ENCODE measurements at regions not wholly inside any gene's neighbourhood (a gene's known extent, or its start where the extent isn't known, plus 50 kb on each side); places are given as distances from the start of the nearest gene placed in this dataset.

DNA sequence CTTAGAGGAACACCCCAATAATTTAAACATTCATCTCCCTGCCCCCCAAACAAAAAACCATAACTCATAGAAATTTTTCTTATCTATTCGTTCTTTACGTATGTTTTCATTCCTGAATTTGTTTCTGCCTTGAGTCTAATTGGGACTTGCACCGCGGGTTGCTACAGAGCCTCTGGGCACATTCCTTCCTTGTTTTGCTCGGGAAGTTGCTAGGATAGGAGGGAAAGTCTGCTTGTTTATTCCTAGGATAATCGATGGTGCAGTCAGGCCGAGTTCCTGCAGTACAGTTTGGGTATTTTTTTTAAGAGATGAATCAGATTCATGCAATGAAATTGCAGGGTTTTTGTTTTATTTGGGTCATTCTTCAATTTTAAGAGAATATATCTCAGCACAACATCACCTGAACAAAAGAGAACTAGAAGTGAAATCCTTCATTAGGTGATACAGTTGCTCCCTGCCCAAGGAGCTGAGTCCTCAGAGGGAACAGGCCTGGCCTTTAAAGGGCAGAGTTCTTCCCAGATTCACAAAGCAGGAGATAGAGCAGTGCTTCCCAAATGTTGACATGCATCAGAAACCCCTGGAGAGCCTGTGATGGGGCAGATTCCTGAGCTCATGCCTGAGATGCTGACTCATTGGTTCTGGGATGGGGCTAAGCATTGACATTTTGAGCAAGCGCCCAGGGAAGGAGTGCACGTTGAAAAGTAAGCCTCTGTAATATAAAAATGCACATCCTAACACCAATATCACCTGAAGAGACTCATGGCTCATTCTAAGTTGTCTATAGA is 114.9 kb upstream of the FAM9B start:
- DNase-seq (no peak), ATAC-seq (no peak)

DNA sequence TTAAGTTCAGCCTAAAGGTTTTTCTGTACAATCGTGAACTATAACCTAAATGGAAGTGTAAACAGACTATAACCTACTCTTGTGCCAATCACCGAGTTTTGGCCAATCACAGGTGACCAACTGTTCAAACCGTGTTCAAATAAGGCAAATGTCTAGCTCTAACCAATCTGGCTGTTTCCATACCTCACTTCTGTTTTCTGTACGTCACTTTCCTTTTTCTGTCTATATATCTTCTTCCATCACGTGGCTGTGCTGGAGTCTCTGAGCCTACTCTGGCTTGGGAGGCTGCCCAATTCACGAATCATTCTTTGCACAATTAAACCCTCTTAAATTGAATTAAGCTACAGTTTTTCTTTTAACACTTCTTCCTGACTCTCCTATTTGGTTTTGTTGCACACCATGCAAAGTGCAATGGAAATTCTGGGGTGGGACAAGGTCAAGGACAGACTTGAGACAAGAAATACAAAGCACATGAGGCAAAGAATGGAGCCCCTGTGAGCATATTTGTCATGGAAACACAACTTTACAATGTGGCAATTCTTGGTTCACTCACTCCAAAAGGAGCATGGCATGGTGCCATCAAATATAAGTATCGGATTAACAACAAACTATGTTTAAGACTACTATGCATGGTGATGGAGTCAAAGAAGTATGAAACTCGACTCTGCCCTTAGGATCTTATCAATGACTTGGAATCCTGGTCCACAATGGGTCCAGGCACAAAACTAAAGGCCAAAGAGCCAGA is 115.7 kb upstream of the FAM9B start:
- DNase-seq (no peak), ATAC-seq (no peak)

DNA sequence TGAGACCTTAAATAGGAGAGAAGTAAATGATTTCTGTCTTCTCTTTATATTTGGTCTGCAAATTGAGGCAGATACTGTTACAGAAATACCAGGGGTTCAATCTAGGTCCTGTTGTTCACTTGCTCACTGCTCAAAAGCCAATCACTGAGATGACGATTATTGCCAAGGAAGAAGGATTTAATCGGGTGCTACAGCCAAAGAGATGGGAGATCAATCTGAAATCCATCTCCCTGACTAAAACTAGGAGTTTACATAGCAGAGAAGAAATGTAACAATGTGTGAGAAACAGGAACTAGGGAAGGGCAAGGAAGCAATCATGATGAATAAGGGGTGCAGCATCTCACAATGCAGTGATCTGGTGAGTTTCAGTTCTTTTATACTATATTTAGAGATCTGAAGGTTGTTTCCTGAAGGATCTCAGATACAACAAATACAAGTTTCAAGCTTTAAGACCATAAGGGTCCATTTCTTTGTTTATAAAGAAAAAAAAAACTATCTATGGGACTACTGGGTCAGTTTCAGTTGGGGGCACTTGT is 117.9 kb upstream of the FAM9B start:
- ATAC-seq = no peak
- no peak for DNase-seq

DNA sequence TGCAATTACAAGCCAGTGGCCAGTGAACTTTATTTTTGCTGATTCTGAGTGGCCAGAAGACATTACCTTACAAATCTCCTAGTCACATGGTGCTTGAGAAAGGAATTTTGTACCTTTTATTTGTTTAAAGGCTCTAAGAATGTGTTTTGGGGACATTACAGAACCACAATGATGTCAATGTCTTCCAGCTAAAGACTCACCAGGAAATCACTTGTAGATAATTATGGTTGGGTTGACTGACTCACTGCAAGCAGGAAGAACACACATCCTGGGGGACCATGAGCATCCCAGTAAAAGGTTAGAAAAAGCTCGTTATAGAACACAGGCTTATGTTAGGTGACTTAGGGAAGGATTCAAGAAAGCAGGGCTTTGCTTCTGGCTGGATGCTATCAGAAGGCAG is 119.4 kb upstream of the FAM9B start:
- ATAC-seq (peak; percentile 78), DNase-seq (no peak)

DNA sequence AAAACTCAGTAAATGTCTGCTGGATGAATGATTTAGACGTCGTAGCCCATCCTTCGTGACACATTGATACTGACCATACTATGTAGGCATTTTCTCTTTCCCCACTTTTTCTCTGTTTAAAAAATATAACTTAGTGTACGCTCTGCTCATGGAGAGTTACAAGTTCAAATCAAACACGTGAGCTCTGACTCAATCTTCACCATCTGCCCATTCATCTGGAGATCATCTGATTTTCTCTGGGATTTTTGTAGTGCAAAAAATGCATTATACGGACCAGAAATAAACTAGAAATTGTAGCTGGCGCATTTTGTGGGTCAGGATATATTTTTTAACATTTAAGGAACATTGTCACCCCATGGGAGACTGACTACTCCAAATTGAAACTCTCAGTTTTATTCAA is 124.7 kb upstream of the FAM9B start:
- ATAC-seq = no peak
- no peak for DNase-seq

DNA sequence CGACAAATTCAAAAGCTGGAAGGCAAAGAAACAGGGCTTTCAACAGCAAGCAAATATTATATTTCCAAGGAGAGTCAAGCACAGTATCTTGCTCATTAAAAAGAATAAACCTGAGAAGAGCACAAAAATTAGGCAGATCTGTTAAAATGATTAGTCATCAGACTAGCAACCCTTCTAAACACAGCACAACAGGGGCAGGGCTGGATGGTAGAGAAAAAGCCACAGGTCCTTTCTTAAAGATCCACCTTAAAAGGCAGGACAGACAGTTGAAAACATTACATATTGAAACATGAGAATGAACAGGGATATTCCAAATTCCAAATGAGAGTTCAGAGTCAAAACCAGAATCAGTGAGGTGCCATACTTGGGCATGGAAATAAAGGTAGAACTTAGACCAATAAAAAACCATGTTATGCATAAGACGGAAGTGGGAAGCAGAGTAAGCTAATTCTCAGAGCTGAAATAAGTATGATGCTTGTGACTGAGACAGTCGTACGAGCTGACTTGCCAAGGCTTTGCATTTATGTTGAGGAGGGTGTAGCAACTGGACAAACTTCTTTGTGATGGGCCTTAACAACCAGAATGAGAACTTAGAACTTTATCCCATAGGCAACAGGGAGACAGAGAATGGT is 126.9 kb upstream of the FAM9B start:
- DNase-seq = no peak
- no peak for ATAC-seq

DNA sequence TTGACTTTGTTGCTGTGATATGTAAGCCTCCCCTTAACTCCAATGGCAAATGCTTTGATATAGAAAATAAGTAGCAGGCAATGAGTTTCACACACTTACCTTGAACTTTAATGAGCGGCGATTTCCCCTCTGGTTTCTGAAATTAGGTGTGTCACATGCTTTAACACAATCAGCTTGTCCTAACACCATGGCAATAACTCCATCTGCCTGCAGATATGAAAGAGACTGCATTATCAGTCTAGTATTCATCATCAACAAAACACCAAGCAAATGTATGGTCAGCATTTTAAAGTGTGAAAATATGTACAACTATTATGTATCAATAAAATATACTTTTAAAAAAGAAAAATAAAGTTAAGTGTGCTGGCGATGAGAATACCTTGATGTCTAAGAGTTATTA is 128.8 kb upstream of the FAM9B start:
- no peak for DNase-seq
- ATAC-seq = no peak

DNA sequence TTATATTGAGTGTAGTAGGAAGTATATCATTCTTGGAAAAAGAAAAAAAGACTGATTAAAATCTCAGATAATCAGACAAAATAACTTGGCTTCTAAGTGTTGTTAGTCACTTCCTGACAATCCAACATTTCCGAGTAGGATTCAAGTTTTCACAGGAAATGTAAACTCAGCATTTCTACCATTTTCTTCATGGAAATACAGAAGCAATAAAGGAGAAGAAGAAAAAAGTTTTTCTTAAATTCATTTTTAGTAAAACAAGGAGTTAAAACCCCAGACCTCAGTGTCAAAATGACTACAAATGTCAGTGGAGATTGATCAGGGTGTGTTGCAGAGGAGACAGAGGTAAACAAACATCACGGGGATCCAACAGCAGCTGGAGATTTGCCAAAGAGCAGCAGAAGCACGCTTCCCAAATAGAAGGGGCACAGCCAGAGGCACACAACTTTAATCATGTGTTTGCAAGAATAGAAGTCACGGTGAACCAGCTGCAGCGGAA is 129.3 kb upstream of the FAM9B start:
- ATAC-seq = no peak
- no peak for DNase-seq

DNA sequence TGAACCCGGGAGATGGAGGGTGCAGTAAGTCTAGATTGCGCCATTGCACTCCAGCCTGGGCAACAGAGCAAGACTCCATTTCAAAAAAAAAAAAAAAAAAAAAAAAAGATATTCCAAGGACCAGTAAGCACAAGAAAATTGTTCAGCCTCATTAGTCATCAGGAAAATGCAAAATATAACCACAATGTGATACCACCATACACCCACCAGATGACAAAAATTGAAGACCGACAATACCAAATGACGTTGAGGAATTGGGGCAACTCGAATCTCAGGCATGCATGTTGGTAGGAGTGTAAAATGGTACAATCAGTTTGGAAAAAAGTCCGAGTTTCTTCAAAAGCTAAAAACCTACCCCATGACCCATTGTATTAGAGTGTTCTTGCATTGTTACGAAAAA is 130.2 kb upstream of the FAM9B start:
- ATAC-seq = peak; percentile 20

DNA sequence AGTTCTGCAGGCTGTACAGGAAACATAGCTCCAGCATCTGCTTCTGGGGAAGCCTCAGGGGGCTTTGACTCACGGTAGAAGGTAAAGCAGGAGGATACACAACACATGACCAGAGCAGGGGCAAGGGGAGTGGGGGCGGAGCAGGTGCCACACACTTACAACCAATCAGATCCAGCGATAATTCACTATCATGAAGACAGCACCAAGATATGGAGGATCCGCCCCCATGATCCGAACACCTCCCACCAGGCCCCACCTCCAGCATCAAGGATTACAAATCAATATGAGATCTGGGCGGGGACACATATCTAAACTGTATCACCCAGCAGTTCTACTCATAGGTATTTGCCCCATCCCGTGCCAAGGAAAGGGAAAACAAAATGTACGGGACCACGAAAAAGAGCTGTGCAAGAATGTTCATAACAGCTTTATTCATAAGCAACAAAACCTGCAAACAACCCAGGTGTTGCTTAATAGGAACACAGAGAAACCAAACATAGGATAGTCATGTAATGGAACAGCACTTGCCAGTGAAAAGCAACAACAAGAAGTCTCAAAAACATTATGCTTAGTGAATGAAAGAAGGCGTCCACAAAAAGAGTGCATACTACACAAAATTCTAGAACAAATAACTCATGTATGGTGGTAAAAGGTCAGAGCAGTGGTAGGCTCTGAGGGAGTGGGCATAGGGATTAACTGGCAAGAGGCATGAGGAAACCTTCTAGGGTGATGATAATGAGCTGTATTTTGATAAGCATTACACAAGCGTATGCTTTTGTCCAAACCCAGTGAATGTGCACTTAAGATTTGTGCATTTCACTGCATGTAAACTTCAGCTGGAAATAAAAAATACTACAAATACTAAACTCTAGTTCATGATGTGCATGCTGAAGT is 130.9 kb upstream of the FAM9B start:
- ATAC-seq (peak; percentile 55), DNase-seq (peak; percentile 17)

More for the DNA sequence above, 130.2 kb upstream of the FAM9B start:
- DNase-seq = no peak

DNA sequence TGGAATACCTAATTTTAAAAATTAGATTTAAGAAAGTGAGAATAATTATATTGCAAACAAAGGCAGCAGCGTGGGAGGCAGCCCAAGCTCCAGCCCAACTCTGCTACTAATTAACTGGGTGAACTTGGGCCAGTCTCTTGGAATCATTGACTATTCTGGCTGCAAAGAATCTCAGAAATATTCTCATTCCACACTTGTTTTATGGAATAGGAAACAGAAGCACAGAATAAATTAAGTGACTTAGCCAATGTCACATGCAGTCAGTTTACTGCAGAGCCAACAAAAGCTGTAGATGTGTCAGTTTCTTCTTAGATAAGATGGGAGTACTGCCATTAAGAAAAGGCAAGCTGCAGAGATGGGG is 132.6 kb upstream of the FAM9B start:
- no peak for ATAC-seq
- DNase-seq = no peak

DNA sequence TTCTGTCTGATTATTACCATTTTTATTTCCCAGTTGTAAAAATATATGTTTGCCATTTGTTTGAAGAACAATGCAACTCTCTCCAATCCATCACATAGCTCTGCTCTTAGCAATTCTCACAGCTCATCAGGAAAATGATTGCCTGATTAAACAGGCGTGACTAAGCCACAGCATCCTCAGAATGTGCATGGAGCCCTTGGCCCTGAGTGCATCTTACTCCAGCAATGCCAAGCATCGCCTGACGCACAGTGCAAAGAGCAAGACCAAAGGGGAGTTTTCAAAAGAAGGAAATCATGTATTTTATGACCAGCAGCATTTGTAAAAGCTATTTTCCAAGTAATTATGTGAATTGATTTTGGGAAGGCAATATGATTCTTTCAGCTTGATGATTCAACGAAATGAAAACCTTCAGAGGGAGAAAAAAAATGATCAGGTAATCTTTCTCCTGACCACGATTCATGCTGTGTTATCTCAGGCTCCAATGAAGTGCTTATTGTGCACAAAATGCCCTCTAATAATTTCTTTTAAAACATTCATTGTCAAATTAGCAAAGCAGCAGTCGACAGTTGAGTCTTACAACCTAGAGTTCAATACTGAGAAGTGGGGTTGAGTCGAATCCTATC is 138.0 kb upstream of the FAM9B start:
- no peak for ATAC-seq

DNA sequence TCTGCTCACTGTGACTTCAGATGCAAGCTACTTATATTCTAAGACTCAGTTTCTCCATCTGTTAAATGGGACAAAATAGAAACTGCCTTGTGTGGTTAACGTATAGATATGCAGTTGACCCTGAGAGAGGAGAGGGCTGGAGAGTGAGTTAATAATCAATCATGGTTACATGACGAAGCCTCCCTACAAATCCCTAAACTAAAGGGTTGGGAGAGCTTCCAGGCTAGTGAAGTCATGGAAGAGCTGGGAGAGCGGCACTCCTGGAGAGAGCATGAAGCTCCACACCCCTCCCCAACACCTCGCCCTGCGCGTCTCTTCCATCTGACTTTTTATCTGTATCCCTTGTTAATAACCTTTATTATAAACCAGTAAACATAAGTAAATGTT is 138.5 kb upstream of the FAM9B start:
- DNase-seq (no peak), ATAC-seq (no peak)

More for the DNA sequence above, 138.0 kb upstream of the FAM9B start:
- DNase-seq = no peak

DNA sequence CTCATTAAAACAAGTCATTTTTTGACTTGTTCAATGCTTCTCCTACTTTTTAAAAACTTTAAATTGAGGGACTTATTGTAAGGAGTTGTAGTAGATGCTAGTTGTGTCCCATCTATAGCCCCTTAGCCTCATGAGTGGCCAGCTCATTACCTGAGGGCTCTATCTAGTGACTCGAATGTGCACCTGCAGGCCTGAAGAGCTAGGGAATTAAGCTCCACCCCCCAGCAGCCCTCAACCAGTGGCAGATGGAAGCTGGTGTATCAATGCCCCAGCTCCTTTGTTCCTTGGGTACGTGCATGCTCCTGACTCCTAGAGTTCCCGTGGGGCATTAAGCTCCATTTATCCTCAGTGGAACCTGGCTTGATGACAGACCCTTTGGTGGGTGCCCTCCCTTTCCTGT is 146.7 kb upstream of the FAM9B start:
- no peak for DNase-seq
- ATAC-seq = no peak

DNA sequence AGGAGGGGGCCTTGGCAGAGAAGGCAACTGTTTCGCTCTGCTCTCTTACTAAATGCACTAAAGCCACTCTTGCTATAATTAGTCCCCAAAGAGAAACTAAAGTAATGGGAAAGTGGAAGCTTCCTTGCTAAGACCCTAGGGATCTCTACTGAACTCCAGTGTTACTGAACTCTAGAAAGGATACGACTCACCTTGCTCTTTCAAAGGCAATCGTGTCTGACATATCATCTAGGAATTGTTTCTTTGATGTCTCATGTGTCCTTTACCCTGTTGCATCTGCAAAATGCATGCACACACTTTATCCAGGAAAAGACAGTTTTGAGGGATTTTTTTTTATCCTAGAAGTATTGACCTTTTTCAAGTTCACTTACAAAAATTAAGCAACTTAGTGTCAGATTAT is 148.1 kb upstream of the FAM9B start:
- DNase-seq (no peak), ATAC-seq (no peak)

DNA sequence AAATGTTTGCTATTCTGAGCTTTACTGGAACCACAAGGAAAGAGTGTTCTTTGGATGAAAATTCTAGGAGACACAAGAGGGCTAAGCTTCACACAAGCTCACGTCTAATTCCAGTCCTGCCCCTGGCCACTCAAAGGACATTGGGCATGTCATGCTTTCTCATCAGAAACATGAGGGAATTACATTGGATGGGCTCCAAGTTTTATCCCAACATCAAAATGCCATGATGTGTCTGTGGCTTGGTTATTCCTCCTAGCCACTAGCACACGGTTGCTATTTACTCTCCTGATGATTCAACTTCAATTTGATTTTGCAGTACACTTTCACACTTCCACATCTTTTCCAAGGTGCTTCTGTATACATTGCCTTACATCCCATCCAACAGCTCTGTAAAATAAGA is 149.6 kb upstream of the FAM9B start:
- DNase-seq (no peak), ATAC-seq (no peak)

DNA sequence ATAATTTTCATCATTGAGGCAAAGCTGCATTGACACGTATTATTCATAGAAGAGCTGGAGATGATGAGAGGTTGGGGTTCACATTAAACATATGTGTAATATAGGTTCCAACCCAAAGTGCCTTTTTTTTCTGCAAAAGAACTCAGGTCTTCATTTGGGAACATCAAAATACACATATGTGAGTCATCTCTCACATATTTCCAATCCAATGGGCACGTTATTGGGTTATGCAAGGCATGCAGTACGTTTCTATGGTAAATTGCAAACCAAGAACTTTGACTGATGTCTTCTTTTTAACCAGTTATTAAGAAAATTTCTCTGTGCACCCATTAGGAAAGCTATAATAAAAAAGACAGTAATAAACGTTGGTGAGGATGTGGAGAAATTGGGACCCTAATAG is 150.3 kb upstream of the FAM9B start:
- ATAC-seq (no peak), DNase-seq (no peak)

DNA sequence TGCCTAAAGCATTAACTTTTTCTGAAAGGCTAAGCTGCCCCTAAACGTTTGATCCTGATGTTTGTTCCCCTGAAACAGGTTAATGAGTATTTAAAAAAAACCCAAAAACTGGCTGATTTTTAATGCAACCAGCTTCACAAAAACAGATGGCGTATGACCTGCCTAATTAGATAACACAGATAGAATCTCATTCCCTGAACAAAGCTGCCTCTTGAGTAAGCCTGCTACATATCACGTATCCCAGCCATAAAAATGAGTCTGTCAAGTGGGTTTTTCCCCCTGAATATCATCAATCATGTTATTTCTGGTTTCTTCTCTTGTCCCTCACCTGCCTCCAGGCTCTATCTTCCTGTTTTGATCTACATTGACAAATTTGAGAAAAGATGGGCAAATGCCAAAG is 154.2 kb upstream of the FAM9B start:
- ATAC-seq = no peak
- DNase-seq = no peak

DNA sequence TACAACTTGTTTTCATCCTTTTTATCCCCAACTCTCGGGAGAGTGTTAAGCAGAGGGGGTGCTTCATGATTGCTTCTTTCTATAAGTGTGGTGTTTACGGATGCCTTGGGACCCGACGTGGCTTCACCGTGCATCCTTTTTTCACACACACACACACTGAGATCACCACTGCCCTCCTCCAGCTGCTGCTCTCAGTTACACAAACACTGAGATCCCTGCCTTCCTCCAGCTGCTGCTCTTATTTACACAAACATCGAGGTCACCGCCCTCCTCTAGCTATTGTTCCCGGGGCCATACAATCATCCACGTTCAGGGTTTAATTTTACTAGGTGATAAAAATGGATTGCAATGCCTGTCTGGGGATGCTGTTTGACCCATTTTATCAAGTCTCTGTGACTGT is 155.4 kb upstream of the FAM9B start:
- no peak for ATAC-seq
- DNase-seq = no peak

DNA sequence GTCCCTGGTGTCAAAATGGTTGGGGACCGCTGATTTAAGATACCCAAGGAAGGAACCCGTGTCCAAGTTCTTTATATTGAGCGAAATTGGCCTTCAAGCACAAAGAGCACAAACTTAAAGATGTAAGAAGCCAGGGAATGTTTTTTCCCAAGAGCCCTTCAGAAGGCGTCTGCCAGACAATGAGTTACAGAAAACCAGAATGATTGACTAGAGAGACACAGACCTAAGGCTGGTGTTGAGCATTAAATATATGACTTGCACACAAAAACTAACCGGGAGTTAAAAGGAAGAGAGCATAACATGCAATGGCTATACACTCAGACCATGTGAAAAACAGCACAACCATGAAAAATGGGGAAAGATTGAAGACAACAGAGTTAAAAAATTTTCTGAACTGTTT is 157.5 kb upstream of the FAM9B start:
- ATAC-seq = no peak

DNA sequence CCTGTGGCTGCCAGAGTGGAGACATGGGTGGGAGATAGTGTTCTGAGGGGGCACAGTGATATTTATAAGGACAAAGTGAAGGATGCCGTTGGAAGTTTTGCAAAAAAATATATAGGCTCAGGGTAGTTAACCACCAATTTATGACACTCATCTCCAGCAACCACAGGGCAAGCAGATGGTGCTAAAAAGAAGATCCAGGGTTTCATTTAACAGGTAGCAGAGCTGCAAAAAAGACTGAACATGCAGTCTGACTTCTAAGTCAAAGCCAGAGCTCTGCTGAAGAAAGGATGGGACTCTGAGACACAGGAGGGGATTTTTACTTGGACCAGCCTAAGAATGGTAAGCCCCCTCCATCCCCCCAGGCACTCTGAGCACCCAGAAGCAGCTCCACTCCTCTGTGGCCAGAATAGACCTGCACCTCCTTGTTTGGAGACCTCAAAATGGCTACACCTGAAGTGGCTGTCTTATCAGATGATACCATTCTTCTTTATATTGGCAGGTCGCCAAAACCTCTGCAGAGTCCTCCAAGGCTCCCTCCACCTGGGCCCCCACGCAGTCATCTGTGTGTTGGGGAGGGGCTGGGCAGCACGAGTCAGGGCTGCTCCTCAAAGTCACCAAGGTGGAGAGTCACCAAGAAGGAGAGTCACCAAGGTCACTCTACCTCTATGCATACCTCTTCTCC is 161.4 kb upstream of the FAM9B start:
- ATAC-seq (no peak), DNase-seq (no peak)

More for the DNA sequence above, 157.5 kb upstream of the FAM9B start:
- no peak for DNase-seq
